Liver (tissue), 8 donors: ENCODE measurements at regions not wholly inside any gene's neighbourhood (a gene's known extent, or its start where the extent isn't known, plus 50 kb on each side); places are given as distances from the start of the nearest gene placed in this dataset.

Experiments
- DNase-seq: peaks from one replicate; pipeline ENCODE4 v3.0.0-alpha.2; 2017; ENCODE audit warnings: low spot score
- H3K27ac ChIP-seq, 2 donors: one replicate each; pipeline ENCODE4 v1.7.0; 2013; ENCODE audit warnings: inconsistent platforms in 2 of 2, low read length in 2 of 2, control low read depth in 1 of 2, low read depth in 1 of 2, mild to moderate bottlenecking in 1 of 2
- H3K27me3 ChIP-seq, 4 donors: one replicate each; pipeline versions ENCODE4 v1.6.1 to v1.7.0; 2013; ENCODE audit warnings: low read length in 3 of 4, inconsistent platforms in 1 of 4, mild to moderate bottlenecking in 1 of 4, moderate library complexity in 1 of 4; ENCODE audit not compliant: control insufficient read depth in 4 of 4, insufficient read depth in 4 of 4
- H3K36me3 ChIP-seq, 4 donors: one replicate each; pipeline versions ENCODE4 v1.6.1 to v1.7.0; 2013; ENCODE audit warnings: low read length in 3 of 4, mild to moderate bottlenecking in 3 of 4, low read depth in 1 of 4, moderate library complexity in 1 of 4; ENCODE audit not compliant: control insufficient read depth in 4 of 4, insufficient read depth in 3 of 4
- H3K4me1 ChIP-seq, 4 donors: one replicate each; pipeline versions ENCODE4 v1.6.1 to v1.7.0; 2013; ENCODE audit warnings: low read length in 3 of 4, mild to moderate bottlenecking in 3 of 4, moderate library complexity in 1 of 4; ENCODE audit not compliant: control insufficient read depth in 4 of 4, insufficient read depth in 4 of 4
- H3K4me3 ChIP-seq, 3 donors: one replicate each; pipeline versions ENCODE4 v1.6.1 to v1.7.0; 2013; ENCODE audit warnings: low read length in 3 of 3, control low read depth in 1 of 3, low read depth in 1 of 3, mild to moderate bottlenecking in 1 of 3
- H3K9ac ChIP-seq, 2 donors: one replicate each; pipeline ENCODE4 v1.7.0; 2013; ENCODE audit warnings: low read length in 2 of 2, mild to moderate bottlenecking in 2 of 2, moderate library complexity in 2 of 2, control low read depth in 1 of 2, low read depth in 1 of 2
- H3K9me3 ChIP-seq, 4 donors: one replicate each; pipeline versions ENCODE4 v1.6.1 to v1.7.0; 2013; ENCODE audit warnings: low read length in 3 of 4; ENCODE audit not compliant: control insufficient read depth in 4 of 4
- ATF3 ChIP-seq: IDR thresholded peaks from 2 replicates; pipeline ENCODE4 v1.6.1; 2016; ENCODE audit warnings: antibody characterized with exemption
- CTCF ChIP-seq: fragments of 150-350 bp; IDR thresholded peaks from 2 replicates; pipeline ENCODE4 v1.5.1; 2017; ENCODE audit warnings: improper control_type of control experiment, low read depth, low read length; ENCODE audit not compliant: missing input control
- EGR1 ChIP-seq, 2 donors: IDR thresholded peaks; 2 replicates each; pipeline ENCODE4 v1.6.1; 2016 to 2018; ENCODE audit warnings: antibody characterized with exemption in 2 of 2, low read depth in 2 of 2
- FOXA1 ChIP-seq: IDR thresholded peaks from 2 replicates; pipeline ENCODE4 v1.6.1; 2016; ENCODE audit warnings: antibody characterized with exemption
- FOXA2 ChIP-seq: IDR thresholded peaks from 2 replicates; pipeline ENCODE4 v1.6.1; 2016; ENCODE audit warnings: antibody characterized with exemption
- GABPA ChIP-seq, 2 donors: IDR thresholded peaks in 1 of 2; conservative IDR thresholded peaks in 1 of 2; 2 replicates each; pipeline ENCODE4 v1.6.1; 2016; ENCODE audit warnings: antibody characterized with exemption in 2 of 2, mild to moderate bottlenecking in 1 of 2, moderate library complexity in 1 of 2
- HNF4A ChIP-seq, 2 donors: conservative IDR thresholded peaks; 2 replicates each; pipeline ENCODE4 v1.6.1; 2016; ENCODE audit warnings: antibody characterized with exemption in 2 of 2, mild to moderate bottlenecking in 2 of 2
- HNF4G ChIP-seq: IDR thresholded peaks from 2 replicates; pipeline ENCODE4 v1.6.1; 2016; ENCODE audit warnings: antibody characterized with exemption
- JUND ChIP-seq, 2 donors: IDR thresholded peaks; 2 replicates each; pipeline ENCODE4 v1.6.1; 2016; ENCODE audit warnings: antibody characterized with exemption in 2 of 2
- MAX ChIP-seq: IDR thresholded peaks from 2 replicates; pipeline ENCODE4 v1.6.1; 2016; ENCODE audit warnings: antibody characterized with exemption
- NR2F2 ChIP-seq: IDR thresholded peaks from 2 replicates; pipeline ENCODE4 v1.6.1; 2016; ENCODE audit warnings: antibody characterized with exemption
- RAD21 ChIP-seq, 2 donors: IDR thresholded peaks; 2 replicates each; pipeline ENCODE4 v1.6.1; 2016; ENCODE audit warnings: antibody characterized with exemption in 2 of 2, mild to moderate bottlenecking in 2 of 2
- REST ChIP-seq: IDR thresholded peaks from 2 replicates; pipeline ENCODE4 v1.6.1; 2016; ENCODE audit warnings: antibody characterized with exemption, mild to moderate bottlenecking
- RXRA ChIP-seq, 2 donors: IDR thresholded peaks; 2 replicates each; pipeline ENCODE4 v1.6.1; 2017 to 2018; ENCODE audit warnings: antibody characterized with exemption in 2 of 2, mild to moderate bottlenecking in 1 of 2
- SP1 ChIP-seq: IDR thresholded peaks from 2 replicates; pipeline ENCODE4 v1.6.1; 2018; ENCODE audit warnings: antibody characterized with exemption, mild to moderate bottlenecking
- ZBTB33 ChIP-seq: IDR thresholded peaks from 2 replicates; pipeline ENCODE4 v1.6.1; 2016; ENCODE audit warnings: antibody characterized with exemption
- WGBS: extraction: QIAGEN DNeasy Blood & Tissue Kit; methylation state at CpG from one replicate; pipeline ENCODE4 v1.1.7; 2013; 5-methylcytosine and 5-hydroxymethylcytosine counted together
- donor health status: healthy.
- donor health status: healthy.
- donor health status: healthy.
- donor health status: healthy.
- donor health status: healthy.

GRCh38 chr16:72394526-72394925, 222.6 kb upstream of the PMFBP1 start:
- DNase-seq: no peak
- Histone ChIP-seq H3K27ac (no peak overlapping the region), H3K9ac (no peak overlapping the region), H3K9me3 (no peaks in the 10 kb centered on the region), H3K27me3 (no peaks in the 10 kb centered on the region), H3K36me3 (no peaks in the 10 kb centered on the region), H3K4me3 (no peak overlapping the region), H3K4me1 (no peaks in the 10 kb centered on the region)
- TF ChIP-seq RAD21 (IDR thresholded peaks at IDR 0.05) (no peak), SP1 (no peak), NR2F2 (no peak), JUND (IDR thresholded peaks at IDR 0.05) (no peak), ATF3 (no peak), EGR1 (IDR thresholded peaks at IDR 0.05; ENCODE audit: low read depth in 2 of 2) (no peak), HNF4A (conservative IDR thresholded peaks at IDR 0.05) (no peak), RXRA (IDR thresholded peaks at IDR 0.05) (no peak), CTCF (no peak), FOXA2 (no peak), HNF4G (no peak), FOXA1 (no peak)

- Histone ChIP-seq H3K27ac (no peak overlapping the region), H3K4me1 (no peaks in the 10 kb centered on the region), H3K36me3 (no peaks in the 10 kb centered on the region), H3K9me3 (peaks cover 0 to 9% (median 1%) of the 10 kb centered on the region in 4 donors), H3K27me3 (no peaks in the 10 kb centered on the region), H3K4me3 (no peak overlapping the region), H3K9ac (no peak overlapping the region)
- TF ChIP-seq MAX (no peak), FOXA1 (no peak), CTCF (no peak), HNF4A (conservative IDR thresholded peaks at IDR 0.05) (no peak), ZBTB33 (no peak), ATF3 (no peak), JUND (IDR thresholded peaks at IDR 0.05) (no peak), FOXA2 (no peak), GABPA (IDR thresholded peaks at IDR 0.05 in 1 of 2, conservative IDR thresholded peaks at IDR 0.05 in 1 of 2) (no peak), RAD21 (IDR thresholded peaks at IDR 0.05) (no peak), EGR1 (IDR thresholded peaks at IDR 0.05; ENCODE audit: low read depth in 2 of 2) (no peak), SP1 (no peak), REST (no peak)
- DNase-seq: no peak
- WGBS: 97% methylated on average over 3 of the region's 3 CpGs
These were observed 217.8 kb upstream of the PMFBP1 start for GRCh38 chr16:72389791-72390190.
